ENCODE measurements at regions not wholly inside any gene's neighbourhood (a gene's known extent, or its start where the extent isn't known, plus 50 kb on each side); places are given as distances from the start of the nearest gene placed in this dataset.

- TF ChIP-seq POLR2A (IDR thresholded peaks at IDR 0.05; ENCODE audit: low read length) (no peak), SMC3 (IDR thresholded peaks at IDR 0.05) (no peak), ESRRA (IDR thresholded peaks at IDR 0.05; ENCODE audit: borderline replicate concordance, low read length) (no peak), CEBPB (IDR thresholded peaks at IDR 0.05) (no peak), EP300 (IDR thresholded peaks at IDR 0.05) (no peak), ZC3H11A (IDR thresholded peaks at IDR 0.05) (no peak)
- TF ChIP-seq, protein P1, sequence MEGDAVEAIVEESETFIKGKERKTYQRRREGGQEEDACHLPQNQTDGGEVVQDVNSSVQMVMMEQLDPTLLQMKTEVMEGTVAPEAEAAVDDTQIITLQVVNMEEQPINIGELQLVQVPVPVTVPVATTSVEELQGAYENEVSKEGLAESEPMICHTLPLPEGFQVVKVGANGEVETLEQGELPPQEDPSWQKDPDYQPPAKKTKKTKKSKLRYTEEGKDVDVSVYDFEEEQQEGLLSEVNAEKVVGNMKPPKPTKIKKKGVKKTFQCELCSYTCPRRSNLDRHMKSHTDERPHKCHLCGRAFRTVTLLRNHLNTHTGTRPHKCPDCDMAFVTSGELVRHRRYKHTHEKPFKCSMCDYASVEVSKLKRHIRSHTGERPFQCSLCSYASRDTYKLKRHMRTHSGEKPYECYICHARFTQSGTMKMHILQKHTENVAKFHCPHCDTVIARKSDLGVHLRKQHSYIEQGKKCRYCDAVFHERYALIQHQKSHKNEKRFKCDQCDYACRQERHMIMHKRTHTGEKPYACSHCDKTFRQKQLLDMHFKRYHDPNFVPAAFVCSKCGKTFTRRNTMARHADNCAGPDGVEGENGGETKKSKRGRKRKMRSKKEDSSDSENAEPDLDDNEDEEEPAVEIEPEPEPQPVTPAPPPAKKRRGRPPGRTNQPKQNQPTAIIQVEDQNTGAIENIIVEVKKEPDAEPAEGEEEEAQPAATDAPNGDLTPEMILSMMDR (IDR thresholded peaks at IDR 0.05): no peak
Measured at GRCh38 chr10:43866712-43867111, 218.0 kb upstream of the ZNF32 start.
